ENCODE measurements at regions not wholly inside any gene's neighbourhood (a gene's known extent, or its start where the extent isn't known, plus 50 kb on each side); places are given as distances from the start of the nearest gene placed in this dataset.

DNA sequence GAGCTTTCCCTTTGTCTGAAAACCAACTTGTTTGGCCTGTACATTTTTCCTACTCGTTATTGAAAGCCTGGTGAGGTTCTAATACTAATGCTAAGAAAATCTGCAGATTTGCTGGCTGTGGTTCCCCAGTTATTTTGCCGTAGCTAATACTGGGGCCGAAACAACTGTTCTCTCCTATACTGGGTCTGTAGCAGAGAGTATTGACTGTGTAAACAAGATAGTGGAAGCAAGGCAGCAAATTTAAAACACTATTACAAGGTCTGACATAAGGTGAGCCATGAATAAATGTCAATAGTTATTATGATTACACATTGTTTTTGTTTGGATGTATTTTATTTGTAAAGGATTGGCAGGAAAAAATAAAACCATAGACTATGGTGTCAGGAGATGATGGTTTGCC is 1244.0 kb downstream of the AACS start:
- TF ChIP-seq, protein P1, sequence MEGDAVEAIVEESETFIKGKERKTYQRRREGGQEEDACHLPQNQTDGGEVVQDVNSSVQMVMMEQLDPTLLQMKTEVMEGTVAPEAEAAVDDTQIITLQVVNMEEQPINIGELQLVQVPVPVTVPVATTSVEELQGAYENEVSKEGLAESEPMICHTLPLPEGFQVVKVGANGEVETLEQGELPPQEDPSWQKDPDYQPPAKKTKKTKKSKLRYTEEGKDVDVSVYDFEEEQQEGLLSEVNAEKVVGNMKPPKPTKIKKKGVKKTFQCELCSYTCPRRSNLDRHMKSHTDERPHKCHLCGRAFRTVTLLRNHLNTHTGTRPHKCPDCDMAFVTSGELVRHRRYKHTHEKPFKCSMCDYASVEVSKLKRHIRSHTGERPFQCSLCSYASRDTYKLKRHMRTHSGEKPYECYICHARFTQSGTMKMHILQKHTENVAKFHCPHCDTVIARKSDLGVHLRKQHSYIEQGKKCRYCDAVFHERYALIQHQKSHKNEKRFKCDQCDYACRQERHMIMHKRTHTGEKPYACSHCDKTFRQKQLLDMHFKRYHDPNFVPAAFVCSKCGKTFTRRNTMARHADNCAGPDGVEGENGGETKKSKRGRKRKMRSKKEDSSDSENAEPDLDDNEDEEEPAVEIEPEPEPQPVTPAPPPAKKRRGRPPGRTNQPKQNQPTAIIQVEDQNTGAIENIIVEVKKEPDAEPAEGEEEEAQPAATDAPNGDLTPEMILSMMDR (IDR thresholded peaks at IDR 0.05; ENCODE audit: insufficient read depth, low read depth, low read length, missing control alignments): no peak
- DNase-seq (ENCODE audit: low read depth): no peak
- no peak overlapping the region for H3K4me3 ChIP-seq (ENCODE audit: low read length)

GRCh38 chr12:126312457-126312856 is 1247.2 kb downstream of the AACS start:
- no peak overlapping the region for H3K4me3 ChIP-seq (ENCODE audit: low read length)
- TF ChIP-seq, protein P1 (IDR thresholded peaks at IDR 0.05; ENCODE audit: insufficient read depth, low read depth, low read length, missing control alignments): no peak
- DNase-seq (ENCODE audit: low read depth): no peak

GRCh38 chr12:126316411-126316810 is 1251.2 kb downstream of the AACS start:
- TF ChIP-seq, protein P1 (IDR thresholded peaks at IDR 0.05; ENCODE audit: insufficient read depth, low read depth, low read length, missing control alignments): no peak
- no peak for DNase-seq (ENCODE audit: low read depth)
- H3K4me3 ChIP-seq (ENCODE audit: low read length): no peak overlapping the region

DNA sequence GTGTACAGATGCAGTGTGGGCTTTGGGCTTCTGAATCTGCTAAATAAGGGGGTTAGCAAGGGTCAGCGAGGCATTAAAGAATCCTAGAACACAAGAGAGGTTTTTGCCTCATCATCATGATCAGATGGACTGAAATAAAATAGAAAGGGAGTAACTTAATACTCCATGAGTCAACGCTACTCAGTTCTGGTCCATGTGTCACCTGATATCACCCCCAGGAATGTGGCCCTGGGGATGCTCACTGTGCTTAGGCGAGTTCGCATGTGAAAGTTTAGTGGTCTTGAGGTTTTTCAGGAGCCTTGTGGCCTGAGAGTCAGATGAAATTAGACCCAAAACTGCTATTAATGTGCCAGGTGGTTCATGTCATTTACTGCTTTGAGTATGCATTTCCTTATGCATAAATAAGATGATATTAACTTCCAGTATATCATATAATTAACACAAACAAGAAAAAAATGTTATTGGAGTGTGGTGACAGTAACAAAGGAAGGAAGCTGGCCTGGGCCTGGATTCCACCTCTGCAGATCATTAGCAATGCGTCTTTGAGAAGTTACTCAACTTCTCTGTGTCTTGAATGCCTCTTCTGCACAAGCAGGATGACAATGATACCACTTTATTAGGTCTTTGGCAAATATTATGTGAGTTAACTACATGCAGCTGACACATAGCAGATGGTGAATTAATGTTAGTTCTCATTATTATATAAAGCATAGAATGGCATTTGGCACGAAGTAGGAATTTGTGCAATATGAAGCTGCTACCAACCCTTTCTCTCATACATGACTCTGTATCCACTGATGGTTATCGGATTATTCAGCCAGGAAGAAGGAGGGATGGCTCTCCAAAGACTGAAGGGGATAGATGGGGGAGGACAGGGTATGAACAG is 1272.6 kb downstream of the AACS start:
- peak; percentile 1 for DNase-seq (ENCODE audit: low read depth)
- TF ChIP-seq, protein P1 (IDR thresholded peaks at IDR 0.05; ENCODE audit: insufficient read depth, low read depth, low read length, missing control alignments): no peak
- no peak overlapping the region for H3K4me3 ChIP-seq (ENCODE audit: low read length)

DNA sequence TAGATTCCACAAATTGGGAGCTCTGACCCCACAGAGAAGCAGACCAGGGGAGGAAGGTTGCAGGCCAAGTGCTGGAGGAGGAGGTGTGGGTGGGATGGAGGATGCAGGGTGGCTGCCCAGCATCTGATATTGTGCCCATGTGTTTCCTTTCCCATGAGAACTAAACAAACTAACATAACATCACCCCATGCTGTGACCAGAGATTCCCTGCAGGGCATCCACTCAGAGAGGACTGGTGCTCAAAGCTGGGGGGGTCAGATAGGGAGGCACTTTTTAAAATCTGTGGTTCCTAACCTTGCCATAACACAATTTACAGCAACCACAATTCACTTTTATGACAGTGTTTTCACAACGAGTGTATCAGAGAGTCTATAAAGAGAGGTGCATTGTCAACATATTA is 1277.6 kb downstream of the AACS start:
- TF ChIP-seq, protein P1 (IDR thresholded peaks at IDR 0.05; ENCODE audit: insufficient read depth, low read depth, low read length, missing control alignments): no peak
- DNase-seq (ENCODE audit: low read depth): no peak
- no peak overlapping the region for H3K4me3 ChIP-seq (ENCODE audit: low read length)

- no peak for DNase-seq (ENCODE audit: low read depth)
- H3K4me3 ChIP-seq (ENCODE audit: low read length): no peak overlapping the region
- TF ChIP-seq, protein P1 (IDR thresholded peaks at IDR 0.05; ENCODE audit: insufficient read depth, low read depth, low read length, missing control alignments): no peak
These were observed 1278.1 kb downstream of the AACS start for GRCh38 chr12:126343321-126343720.

- no peak overlapping the region for H3K4me3 ChIP-seq (ENCODE audit: low read length)
These were observed 1280.9 kb downstream of the AACS start for GRCh38 chr12:126346087-126346486.

More at GRCh38 chr12:126346087-126346486, 1280.9 kb downstream of the AACS start:
- TF ChIP-seq, protein P1 (IDR thresholded peaks at IDR 0.05; ENCODE audit: insufficient read depth, low read depth, low read length, missing control alignments): no peak
- DNase-seq (ENCODE audit: low read depth): no peak

All from epithelial cell of esophagus (primary cell).